ENCODE measurements at regions not wholly inside any gene's neighbourhood (a gene's known extent, or its start where the extent isn't known, plus 50 kb on each side); places are given as distances from the start of the nearest gene placed in this dataset.

DNA sequence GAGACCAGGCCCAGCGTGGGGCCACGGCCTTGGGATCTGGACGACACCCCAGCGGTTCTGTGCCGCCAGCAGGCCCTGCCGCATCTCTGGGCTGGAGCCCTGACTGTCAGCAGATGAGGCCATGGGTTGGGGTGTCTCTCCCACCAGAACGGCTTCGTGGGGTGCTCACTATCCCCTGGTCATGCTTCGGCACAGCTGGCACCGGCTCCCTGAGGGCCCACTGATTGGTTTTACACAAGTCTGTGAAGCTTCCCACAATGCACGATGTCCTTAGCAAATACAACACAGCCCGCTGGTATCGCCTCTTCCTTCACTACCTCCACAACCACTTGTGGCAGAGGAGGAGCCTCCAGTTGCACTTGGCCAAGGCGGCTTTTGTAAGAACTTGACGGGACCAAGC lies 94.3 kb downstream of the THBS2 start:
- no peak overlapping the region for H2BK15ac ChIP-seq (ENCODE audit: low read depth, low read length)
- no peak overlapping the region for H2BK120ac ChIP-seq (ENCODE audit: low read depth, low read length)
- no peak for TF ChIP-seq FOS (IDR thresholded peaks at IDR 0.05; ENCODE audit: low read depth, low read length)
- TF ChIP-seq MXI1 (IDR thresholded peaks at IDR 0.05; ENCODE audit: borderline replicate concordance, low read depth, low read length), result no peak
- TF ChIP-seq NFE2L2 (IDR thresholded peaks at IDR 0.05; ENCODE audit: low read depth, low read length), result no peak
- TF ChIP-seq RFX5 (IDR thresholded peaks at IDR 0.05; ENCODE audit: low read depth, low read length), result no peak
- no peak overlapping the region for H3K18ac ChIP-seq (ENCODE audit: low read depth, low read length)
- CTCF ChIA-PET, result no interaction called here
- peaks cover 39% of the 10 kb centered on the region for H3K4me1 ChIP-seq (ENCODE audit: control insufficient read depth, insufficient read depth, low read length)
- dilution Hi-C loops (cut with HindIII; ENCODE audit: low sequenced_read_pairs, unreplicated experiment), result no loop called here
- intact Hi-C loops (cut with micrococcal nuclease), result no loop called here
- H4K5ac ChIP-seq (ENCODE audit: low read depth, low read length), result no peak overlapping the region
- H3K4me3 ChIP-seq (ENCODE audit: insufficient read depth, low read depth, low read length), result no peak overlapping the region
- 100% methylated on average over 4 of the region's 15 CpGs; no CpG with 5 or more reads in 1 of the 2 experiments for WGBS, 2 experiments (ENCODE audit: extremely low coverage in 2 of 2, insufficient read length in 1 of 2)
- no peak overlapping the region for H2AFZ ChIP-seq (replicated peaks; ENCODE audit: low read length, poor library complexity)
- H4K20me1 ChIP-seq (ENCODE audit: insufficient read depth, low read length), result no peaks in the 10 kb centered on the region
- no peak overlapping the region for H2BK5ac ChIP-seq (ENCODE audit: low read depth, low read length, poor library complexity, severe bottlenecking)
- DNase-seq (no peak), ATAC-seq (ENCODE audit: low read depth) (no peak)
- H3K4me2 ChIP-seq (ENCODE audit: low read depth, low read length), result no peak overlapping the region
- peak overlapping the region; percentile 2 for H2AK9ac ChIP-seq (replicated peaks; ENCODE audit: low read depth, low read length, poor library complexity)
- H3K56ac ChIP-seq (ENCODE audit: extremely low read depth, insufficient read depth, low read length), result no peak overlapping the region
- peaks cover 0 to 16% of the 10 kb centered on the region in 2 experiments; a peak in 2 of 4 replicates for H3K79me1 ChIP-seq (ENCODE audit: low read depth in 1 of 2, low read length in 2 of 2)
- no peaks in the 10 kb centered on the region for H3K27me3 ChIP-seq (ENCODE audit: control insufficient read depth, insufficient read depth, low read length)
- no peak overlapping the region for H3K23ac ChIP-seq (ENCODE audit: low read depth, low read length)
- H3K9ac ChIP-seq (ENCODE audit: low read depth, low read length), result no peak overlapping the region
- in situ Hi-C loops (cut with MboI; ENCODE audit: low sequenced_read_pairs), result no loop called here
- 0 out of 2 replicates have a peak overlapping the region, but pooled peaks have one; percentile 53 for H4K91ac ChIP-seq (ENCODE audit: insufficient read depth, low read depth, low read length)
- H3K9me3 ChIP-seq (ENCODE audit: control insufficient read depth, insufficient read depth, low read length), result no peaks in the 10 kb centered on the region
- BruUV-seq (replicated peaks), result no TSS peak
- 0 out of 2 replicates have a peak overlapping the region, but pooled peaks have one; percentile 3 for H2BK20ac ChIP-seq (ENCODE audit: low read depth, low read length)
- POLR2A ChIA-PET (ENCODE audit: unreplicated experiment), result no interaction called here
- H3K36me3 ChIP-seq (ENCODE audit: control insufficient read depth, insufficient read depth, low read length), result no peaks in the 10 kb centered on the region
- H3K27ac ChIP-seq (ENCODE audit: insufficient read depth, low read length), result no peak overlapping the region
- H3K9me1 ChIP-seq (ENCODE audit: insufficient read depth, low read length), result peaks cover 9% of the 10 kb centered on the region
- H2AK5ac ChIP-seq (ENCODE audit: low read depth, low read length), result no peak overlapping the region
- no peak overlapping the region for H4K8ac ChIP-seq (ENCODE audit: low read depth in 2 of 2, low read length in 2 of 2)
- H3K14ac ChIP-seq (replicated peaks; ENCODE audit: low read depth, low read length), result no peak overlapping the region
- H3K4ac ChIP-seq (ENCODE audit: low read depth, low read length), result no peak overlapping the region
